ENCODE measurements at regions not wholly inside any gene's neighbourhood (a gene's known extent, or its start where the extent isn't known, plus 50 kb on each side); places are given as distances from the start of the nearest gene placed in this dataset.

DNA sequence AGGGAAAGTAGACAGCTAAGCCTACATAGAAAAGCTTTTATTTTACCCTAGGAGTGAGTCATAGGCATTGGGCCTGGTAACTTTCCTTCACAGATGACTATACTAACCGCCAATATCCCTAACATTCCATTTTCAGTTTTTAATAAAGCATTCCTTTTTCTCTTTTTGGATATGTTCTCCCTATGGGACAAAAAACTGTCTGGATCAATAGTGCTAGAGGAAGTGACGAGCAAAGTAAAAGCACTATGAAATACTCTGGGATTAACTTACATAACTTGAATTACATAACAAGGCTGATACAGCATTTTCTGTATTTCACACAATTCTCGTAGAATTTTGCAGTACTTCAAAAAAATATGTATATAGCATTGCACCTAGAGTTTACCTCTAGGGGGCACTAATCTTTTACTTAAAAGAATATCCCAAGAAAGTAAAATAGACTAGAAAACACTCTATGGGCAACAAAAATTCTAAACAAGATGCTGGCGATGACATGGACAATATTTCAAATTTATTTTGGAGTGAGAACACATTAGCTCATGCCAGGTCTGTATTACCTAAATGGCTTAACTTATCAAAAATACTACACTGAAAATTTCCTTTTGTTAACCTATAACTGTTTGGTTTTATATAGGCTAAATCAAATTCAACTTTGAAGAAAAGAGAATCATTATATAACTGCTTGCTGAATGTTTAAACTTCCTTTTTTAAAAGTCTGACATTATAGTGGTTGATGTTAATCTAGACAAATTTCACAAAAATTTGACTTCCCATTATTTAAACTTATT is 66.3 kb upstream of the DST start:
- no peak for TF ChIP-seq POLR2A (IDR thresholded peaks at IDR 0.05)
- TF ChIP-seq, protein P1, sequence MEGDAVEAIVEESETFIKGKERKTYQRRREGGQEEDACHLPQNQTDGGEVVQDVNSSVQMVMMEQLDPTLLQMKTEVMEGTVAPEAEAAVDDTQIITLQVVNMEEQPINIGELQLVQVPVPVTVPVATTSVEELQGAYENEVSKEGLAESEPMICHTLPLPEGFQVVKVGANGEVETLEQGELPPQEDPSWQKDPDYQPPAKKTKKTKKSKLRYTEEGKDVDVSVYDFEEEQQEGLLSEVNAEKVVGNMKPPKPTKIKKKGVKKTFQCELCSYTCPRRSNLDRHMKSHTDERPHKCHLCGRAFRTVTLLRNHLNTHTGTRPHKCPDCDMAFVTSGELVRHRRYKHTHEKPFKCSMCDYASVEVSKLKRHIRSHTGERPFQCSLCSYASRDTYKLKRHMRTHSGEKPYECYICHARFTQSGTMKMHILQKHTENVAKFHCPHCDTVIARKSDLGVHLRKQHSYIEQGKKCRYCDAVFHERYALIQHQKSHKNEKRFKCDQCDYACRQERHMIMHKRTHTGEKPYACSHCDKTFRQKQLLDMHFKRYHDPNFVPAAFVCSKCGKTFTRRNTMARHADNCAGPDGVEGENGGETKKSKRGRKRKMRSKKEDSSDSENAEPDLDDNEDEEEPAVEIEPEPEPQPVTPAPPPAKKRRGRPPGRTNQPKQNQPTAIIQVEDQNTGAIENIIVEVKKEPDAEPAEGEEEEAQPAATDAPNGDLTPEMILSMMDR (IDR thresholded peaks at IDR 0.05) = peak; percentile 16 to 65 (median 47)

All from thyroid gland (tissue), 4 donors.